HepG2 (cell line): ENCODE measurements at regions not wholly inside any gene's neighbourhood (a gene's known extent, or its start where the extent isn't known, plus 50 kb on each side); places are given as distances from the start of the nearest gene placed in this dataset.

Experiments used
- ATAC-seq: fragments of 200-7000 bp; cut with Tn5 transposase; 3 replicates; pipeline ENCODE4 v1.9.1; 2020; ENCODE audit warnings: mild to moderate bottlenecking, moderate library complexity
- BruUV-seq: library from RNA; stranded (reverse); fragments of 400-500 nt; replicated peaks from 2 replicates; lab custom pipeline; 2021; lab: Mats Ljungman, UMichigan
- CTCF ChIA-PET: fragments of 300-600 bp; formaldehyde crosslinking; extraction: SDS; loops from one replicate; lab custom pipeline; 2021; ENCODE audit warnings: low total read pairs, inconsistent platforms, low intra/inter-chr PET ratio; lab: Yijun Ruan, JAX
- POLR2A ChIA-PET: fragments of 350-600 bp; sonication (Branson Sonifier 250); formaldehyde crosslinking; loops from one replicate; lab custom pipeline; 2020; ENCODE audit warnings: antibody characterized with exemption, inconsistent platforms; lab: Yijun Ruan, JAX
- DNase-seq: peaks from one replicate; pipeline ENCODE4 v3.0.0-alpha.2; 2015; ENCODE audit warnings: low spot score
- FAIRE-seq: peaks from 3 replicates; lab custom pipeline; 2011; peaks lifted over from hg19 to GRCh38; lab: Jason Lieb, UNC
- H2AFZ ChIP-seq: one replicate; pipeline ENCODE4 v1.6.1; 2011; ENCODE audit warnings: low read length, inconsistent platforms
- H3K27ac ChIP-seq: fragments of 300-600 bp; 3 replicates; pipeline ENCODE4 v1.8.0; 2011; ENCODE audit warnings: mixed run types, mild to moderate bottlenecking, mixed read lengths, low read length, inconsistent platforms; ENCODE audit not compliant: insufficient read depth; ENCODE audit errors: extremely low read length
- H3K27me3 ChIP-seq, 2 experiments: fragments of 200-600 bp in 1 of 2; 2 replicates in 1 of 2; 3 replicates in 1 of 2; pipeline versions ENCODE4 v1.6.0 to v1.8.0; 2011; ENCODE audit warnings: low read length in 2 of 2, mild to moderate bottlenecking in 2 of 2, moderate library complexity in 2 of 2, inconsistent platforms in 1 of 2; ENCODE audit not compliant: insufficient read depth in 2 of 2, control insufficient read depth in 1 of 2
- H3K36me3 ChIP-seq, 2 experiments: fragments of 200-600 bp in 1 of 2; replicated peaks in 1 of 2; 2 replicates in 1 of 2; 3 replicates in 1 of 2; pipeline versions ENCODE4 v1.5.1 to v1.8.0; 2011; ENCODE audit warnings: low read length in 2 of 2, inconsistent platforms in 1 of 2; ENCODE audit not compliant: insufficient read depth in 2 of 2, control insufficient read depth in 1 of 2
- H3K4me1 ChIP-seq: 2 replicates; pipeline ENCODE4 v1.5.1; 2012; ENCODE audit warnings: low read length, inconsistent platforms; ENCODE audit not compliant: insufficient read depth
- H3K4me2 ChIP-seq: 2 replicates; pipeline ENCODE4 v1.6.0; 2011; ENCODE audit warnings: low read depth, low read length, inconsistent platforms
- H3K4me3 ChIP-seq, 3 experiments: fragments of 200-600 bp in 1 of 3; sonication (generic), shearing (Covaris generic) in 1 of 3; replicated peaks in 1 of 3; 2 replicates each; pipeline ENCODE4 v1.5.1; 2011 to 2016; ENCODE audit warnings: low read length in 3 of 3, inconsistent platforms in 2 of 3, low read depth in 2 of 3, mild to moderate bottlenecking in 2 of 3, control low read depth in 1 of 3, mixed read lengths in 1 of 3; ENCODE audit not compliant: insufficient read depth in 1 of 3
- H3K79me2 ChIP-seq: one replicate; pipeline ENCODE4 v1.6.1; 2011; ENCODE audit warnings: low read length, inconsistent platforms; ENCODE audit not compliant: insufficient read depth
- H3K9ac ChIP-seq: 2 replicates; pipeline ENCODE4 v1.6.0; 2011; ENCODE audit warnings: mild to moderate bottlenecking, low read depth, low read length, inconsistent platforms; ENCODE audit not compliant: insufficient read depth
- H3K9me3 ChIP-seq: 2 replicates; pipeline ENCODE4 v1.5.1; 2012; ENCODE audit warnings: mild to moderate bottlenecking, low read length
- H4K20me1 ChIP-seq: 2 replicates; pipeline ENCODE4 v1.6.0; 2011; ENCODE audit warnings: inconsistent platforms, mild to moderate bottlenecking, low read length, moderate library complexity; ENCODE audit not compliant: insufficient read depth
- ATF7 ChIP-seq, 2 experiments: fragments of 450-650 bp in 1 of 2; sonication (generic) in 1 of 2; formaldehyde crosslinking in 1 of 2; IDR thresholded peaks; 2 replicates each; pipeline versions ENCODE4 v1.4.0 to v1.6.1; 2016 to 2020; ENCODE audit warnings: antibody characterized with exemption in 1 of 2, mild to moderate bottlenecking in 1 of 2, missing genetic modification reagents in 1 of 2
- CREB1 ChIP-seq, 2 experiments: fragments of 450-650 bp in 1 of 2; IDR thresholded peaks; 2 replicates each; pipeline ENCODE4 v1.6.1; 2016 to 2017; ENCODE audit warnings: control low read depth in 1 of 2, mild to moderate bottlenecking in 1 of 2, missing compliant biosample characterization in 1 of 2, missing genetic modification characterization in 1 of 2
- IRF2 ChIP-seq: IDR thresholded peaks from 2 replicates; pipeline ENCODE4 v1.6.1; 2018; ENCODE audit warnings: missing genetic modification reagents, missing compliant biosample characterization
- MLX ChIP-seq: IDR thresholded peaks from 2 replicates; pipeline ENCODE4 v1.6.1; 2016
- SRSF4 ChIP-seq: fragments of 200-400 bp; formaldehyde crosslinking; IDR thresholded peaks from one replicate; pipeline ENCODE4 v1.6.1; 2018; ENCODE audit warnings: mild to moderate bottlenecking, low read depth, low read length, moderate library complexity; ENCODE audit not compliant: poor library complexity, severe bottlenecking
- THAP11 ChIP-seq: IDR thresholded peaks from 2 replicates; pipeline ENCODE4 v1.6.1; 2016; ENCODE audit warnings: missing biosample characterization, missing genetic modification reagents
- ZNF317 ChIP-seq: sonication (generic); formaldehyde crosslinking; IDR thresholded peaks from 2 replicates; pipeline ENCODE4 v1.5.0; 2020; ENCODE audit warnings: mild to moderate bottlenecking, missing genetic modification reagents
- WGBS: methylation state at CpG from one replicate; pipeline ENCODE4 v1.1.6; 2017; ENCODE audit warnings: low lambda C conversion rate; 5-methylcytosine and 5-hydroxymethylcytosine counted together
- in situ Hi-C: cut with HindIII; loops from 2 replicates; pipeline ENCODE4 v1.10.0; 2017; ENCODE audit warnings: low pct_unique_long_range_greater_than_20kb; ENCODE audit not compliant: extremely low pct_ligation_motif_present
- intact Hi-C: fragments of 100-400 bp; cut with micrococcal nuclease; formaldehyde crosslinking; loops from one replicate; pipeline ENCODE4 v1.10.0; 2022; ENCODE audit not compliant: unreplicated experiment

- H3K9me3 ChIP-seq, result no peaks in the 10 kb centered on the region
- DNase-seq, result no peak
- H3K79me2 ChIP-seq, result no peaks in the 10 kb centered on the region
- no peak overlapping the region for H3K4me2 ChIP-seq
- BruUV-seq, result no TSS peak
- no peak overlapping the region for H3K4me3 ChIP-seq
- no peaks in the 10 kb centered on the region for H3K4me1 ChIP-seq
- H3K27ac ChIP-seq, result no peak overlapping the region
- POLR2A ChIA-PET, result no interaction called here
- 38% methylated on average over 20 of the region's 21 CpGs for WGBS
- H3K9ac ChIP-seq, result no peak overlapping the region
- TF ChIP-seq SRSF4 (no peak), CREB1 (IDR thresholded peaks at IDR 0.05) (peak; percentile 74), CREB1 (CRISPR knock-in tag; IDR thresholded peaks at IDR 0.05) (no peak), ATF7 (IDR thresholded peaks at IDR 0.05) (peak; percentile 86), ATF7 (CRISPR knock-in tag; IDR thresholded peaks at IDR 0.05) (no peak)
- TF ChIP-seq, all 625 proteins: peak for 2
- H3K27me3 ChIP-seq, result peaks cover 5 to 77% of the 10 kb centered on the region in 2 experiments; a peak in 4 of 5 replicates
- in situ Hi-C loops, result no loop called here
- no peak overlapping the region for H2AFZ ChIP-seq
- CTCF ChIA-PET, result no interaction called here
- H3K36me3 ChIP-seq, result no peaks in the 10 kb centered on the region; a peak in 1 of 5 replicates
- FAIRE-seq (no peak), ATAC-seq (no peak)
- no peaks in the 10 kb centered on the region; the same call in 1 of the 2 replicates for H4K20me1 ChIP-seq
- intact Hi-C loops, result no loop called here
Measured at GRCh38 chr13:112231451-112232083, 144.6 kb upstream of the SPACA7 start.

- Histone ChIP-seq H2AFZ (no peak overlapping the region), H3K36me3 (no peaks in the 10 kb centered on the region), H3K4me1 (no peaks in the 10 kb centered on the region), H3K27me3 (peaks cover 3 to 65% of the 10 kb centered on the region in 2 experiments; a peak in 4 of 5 replicates), H3K27ac (no peak overlapping the region), H3K79me2 (no peaks in the 10 kb centered on the region), H4K20me1 (no peaks in the 10 kb centered on the region; the same call in 1 of the 2 replicates), H3K9me3 (no peaks in the 10 kb centered on the region), H3K4me3 (no peak overlapping the region), H3K9ac (no peak overlapping the region), H3K4me2 (no peak overlapping the region)
- ChIA-PET CTCF (no interaction called here), POLR2A (no interaction called here)
- no peak for DNase-seq
- no peak for FAIRE-seq
- BruUV-seq, result no TSS peak
- WGBS, result 75% methylated on average over 6 of the region's 18 CpGs
- ATAC-seq, result no peak
- in situ Hi-C loops, result no loop called here
- intact Hi-C loops, result no loop called here
- no peak for TF ChIP-seq ZNF317 (CRISPR knock-in tag)
- TF ChIP-seq MLX (CRISPR knock-in tag), result no peak
- TF ChIP-seq THAP11, result no peak
- no peak for TF ChIP-seq IRF2 (CRISPR knock-in tag)
Measured at GRCh38 chr13:112233256-112233655, 142.9 kb upstream of the SPACA7 start.
